ENCODE measurements at regions not wholly inside any gene's neighbourhood (a gene's known extent, or its start where the extent isn't known, plus 50 kb on each side); places are given as distances from the start of the nearest gene placed in this dataset.
"Not testable (repeated sequence)": the region's sequence is repeated elsewhere in the genome, so short reads cannot be mapped to it uniquely, and the experiment has no call there.

- H3K27me3 ChIP-seq (ENCODE audit: insufficient read depth, low read length); H3K36me3 ChIP-seq (ENCODE audit: insufficient read depth, low read length); H3K4me2 ChIP-seq (ENCODE audit: insufficient read depth, low read length); H3K4me3 ChIP-seq (ENCODE audit: insufficient read depth, low read length); H3K4me1 ChIP-seq (ENCODE audit: insufficient read depth, low read length); H3K79me2 ChIP-seq (ENCODE audit: insufficient read depth, low read length); DNase-seq (ENCODE audit: insufficient read length, low spot score, missing footprints); H2AFZ ChIP-seq (ENCODE audit: low read length); H3K9me3 ChIP-seq (ENCODE audit: low read depth, low read length); H3K27ac ChIP-seq (ENCODE audit: low read depth, low read length); H4K20me1 ChIP-seq (ENCODE audit: insufficient read depth, low read length): not testable (repeated sequence)
These were observed 101.0 kb downstream of the SMC2 start for GRCh38 chr9:104195142-104195541.

GRCh38 chr9:104200456-104200994 is 106.4 kb downstream of the SMC2 start:
- no peak for DNase-seq (ENCODE audit: insufficient read length, low spot score, missing footprints)
- H3K36me3 ChIP-seq (ENCODE audit: insufficient read depth, low read length) = no peaks in the 10 kb centered on the region
- H3K27me3 ChIP-seq (ENCODE audit: insufficient read depth, low read length) = no peaks in the 10 kb centered on the region
- H3K9me3 ChIP-seq (ENCODE audit: low read depth, low read length) = no peaks in the 10 kb centered on the region
- TF ChIP-seq CTCF (IDR thresholded peaks at IDR 0.05; ENCODE audit: extremely low read depth, low read depth, low read length) = no peak
- H4K20me1 ChIP-seq (ENCODE audit: insufficient read depth, low read length) = no peaks in the 10 kb centered on the region
- no peaks in the 10 kb centered on the region for H3K79me2 ChIP-seq (ENCODE audit: insufficient read depth, low read length)
- no peaks in the 10 kb centered on the region for H3K4me1 ChIP-seq (ENCODE audit: insufficient read depth, low read length)
- H3K27ac ChIP-seq (ENCODE audit: low read depth, low read length) = no peak overlapping the region
- no peak overlapping the region for H3K4me2 ChIP-seq (ENCODE audit: insufficient read depth, low read length)
- no peak overlapping the region for H2AFZ ChIP-seq (ENCODE audit: low read length)
- H3K4me3 ChIP-seq (ENCODE audit: insufficient read depth, low read length) = no peak overlapping the region

- Histone ChIP-seq H2AFZ (ENCODE audit: low read length) (no peak overlapping the region), H3K27ac (ENCODE audit: low read depth, low read length) (no peak overlapping the region), H3K4me1 (ENCODE audit: insufficient read depth, low read length) (no peaks in the 10 kb centered on the region), H3K27me3 (ENCODE audit: insufficient read depth, low read length) (no peaks in the 10 kb centered on the region), H3K4me2 (ENCODE audit: insufficient read depth, low read length) (no peak overlapping the region), H3K36me3 (ENCODE audit: insufficient read depth, low read length) (no peaks in the 10 kb centered on the region), H4K20me1 (ENCODE audit: insufficient read depth, low read length) (no peaks in the 10 kb centered on the region), H3K4me3 (ENCODE audit: insufficient read depth, low read length) (no peak overlapping the region), H3K79me2 (ENCODE audit: insufficient read depth, low read length) (no peaks in the 10 kb centered on the region), H3K9me3 (ENCODE audit: low read depth, low read length) (no peaks in the 10 kb centered on the region)
- no peak for TF ChIP-seq CTCF (IDR thresholded peaks at IDR 0.05; ENCODE audit: extremely low read depth, low read depth, low read length)
- DNase-seq (ENCODE audit: insufficient read length, low spot score, missing footprints) = no peak
These were observed 112.7 kb downstream of the SMC2 start for GRCh38 chr9:104206766-104207165.

- no peak for DNase-seq (ENCODE audit: insufficient read length, low spot score, missing footprints)
- no peaks in the 10 kb centered on the region for H3K27me3 ChIP-seq (ENCODE audit: insufficient read depth, low read length)
These were observed 115.3 kb downstream of the SMC2 start for GRCh38 chr9:104209387-104209786.

More at GRCh38 chr9:104209387-104209786, 115.3 kb downstream of the SMC2 start:
- Histone ChIP-seq H4K20me1 (ENCODE audit: insufficient read depth, low read length) (no peaks in the 10 kb centered on the region), H3K4me3 (ENCODE audit: insufficient read depth, low read length) (no peak overlapping the region), H3K27ac (ENCODE audit: low read depth, low read length) (no peak overlapping the region), H3K79me2 (ENCODE audit: insufficient read depth, low read length) (no peaks in the 10 kb centered on the region), H3K4me1 (ENCODE audit: insufficient read depth, low read length) (no peaks in the 10 kb centered on the region), H3K9me3 (ENCODE audit: low read depth, low read length) (no peaks in the 10 kb centered on the region), H3K36me3 (ENCODE audit: insufficient read depth, low read length) (no peaks in the 10 kb centered on the region), H3K4me2 (ENCODE audit: insufficient read depth, low read length) (no peak overlapping the region), H2AFZ (ENCODE audit: low read length) (no peak overlapping the region)
- no peak for TF ChIP-seq CTCF (IDR thresholded peaks at IDR 0.05; ENCODE audit: extremely low read depth, low read depth, low read length)
